Stimulated activated CD4-positive, alpha-beta T cell treated with anti-CD3 and anti-CD28 coated beads, Interleukin-2, amount 100 ng/mL, for 4 hours (primary cell): ENCODE measurements at regions not wholly inside any gene's neighbourhood (a gene's known extent, or its start where the extent isn't known, plus 50 kb on each side); places are given as distances from the start of the nearest gene placed in this dataset.
"Not testable (repeated sequence)": the region's sequence is repeated elsewhere in the genome, so short reads cannot be mapped to it uniquely, and the experiment has no call there.

Experiments
- DNase-seq: peaks from one replicate; pipeline ENCODE4 v3.0.0-alpha.2; 2020; ENCODE audit warnings: low read depth

DNA sequence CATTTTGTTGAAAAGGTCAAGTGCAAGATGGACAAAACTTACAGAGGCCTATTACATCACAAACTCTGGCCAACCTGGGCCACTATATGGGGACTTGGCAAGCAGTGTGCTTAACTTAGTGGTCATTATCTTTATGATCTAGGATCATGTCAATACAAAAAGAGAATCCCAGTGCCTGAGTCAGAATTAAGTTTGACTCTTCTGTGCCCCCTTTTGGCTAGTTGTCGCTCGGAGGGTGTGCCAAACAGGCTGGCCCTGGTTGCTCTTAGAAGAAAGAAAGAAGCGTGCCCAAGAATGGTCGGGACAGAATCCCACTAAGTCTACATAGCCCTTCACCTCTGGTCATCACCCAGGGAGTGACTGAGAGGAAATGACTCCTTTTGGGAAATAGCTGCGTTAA lies 100.1 kb downstream of the EIF4E start:
- peak; percentile 13 for DNase-seq

DNA sequence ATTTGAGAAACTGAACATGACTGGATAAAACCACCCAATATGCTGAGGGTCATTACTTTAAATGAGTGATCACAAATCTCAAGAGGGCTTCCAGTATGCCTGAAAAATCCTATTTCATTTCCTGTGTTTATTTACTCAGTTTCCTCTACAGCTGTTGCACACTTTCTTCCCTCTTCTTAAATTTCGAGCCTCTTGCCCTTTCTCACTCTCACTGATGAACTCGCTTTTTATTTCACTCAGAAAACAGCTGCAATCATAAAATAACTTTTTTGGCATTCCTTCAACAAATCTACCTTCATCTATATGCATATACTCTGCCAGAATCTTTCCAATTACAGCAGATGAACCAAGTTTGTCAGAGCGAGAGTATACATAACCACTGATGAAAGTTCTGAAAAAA lies 101.3 kb downstream of the EIF4E start:
- no peak for DNase-seq

DNA sequence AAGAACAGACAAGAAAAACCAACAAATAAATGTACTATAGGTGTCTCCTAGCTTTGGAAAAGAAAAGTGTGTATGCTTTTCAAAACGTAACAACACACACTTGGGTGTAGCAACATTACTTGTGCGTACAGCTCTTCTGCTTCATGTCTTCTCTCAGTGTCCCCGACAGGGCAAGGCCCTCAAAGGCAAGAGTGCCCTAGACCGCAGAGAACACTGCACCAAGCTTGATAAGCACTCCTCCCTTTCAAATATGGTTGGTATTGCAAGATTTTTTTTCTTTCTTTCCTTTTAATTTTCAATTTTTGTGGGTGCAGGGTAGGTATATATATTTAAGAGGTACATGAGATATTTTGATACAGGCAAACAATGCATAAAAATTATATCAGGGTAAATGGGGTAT lies 106.8 kb downstream of the EIF4E start:
- no peak for DNase-seq

DNA sequence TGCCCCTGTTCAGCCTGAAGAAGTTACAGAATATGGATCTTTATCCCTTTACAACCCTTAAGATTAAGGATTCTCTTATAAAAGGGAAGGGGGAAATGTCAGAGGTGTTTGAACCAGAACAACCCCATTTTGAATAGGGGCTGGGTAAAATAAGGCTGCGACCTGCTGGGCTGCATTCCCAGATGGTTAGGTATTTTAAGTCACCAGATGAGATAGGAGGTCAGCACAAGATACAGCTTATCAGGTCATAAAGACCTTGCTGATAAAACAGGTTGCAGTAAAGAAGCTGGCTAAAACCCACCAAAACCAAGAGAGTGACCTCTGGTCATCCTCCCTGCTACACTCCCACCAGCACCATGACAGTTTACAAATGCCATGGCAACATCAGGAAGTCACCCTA lies 110.8 kb downstream of the EIF4E start:
- not testable (repeated sequence) for DNase-seq

GRCh38 chr4:98816816-98817215 lies 112.1 kb downstream of the EIF4E start:
- DNase-seq, result no peak

DNA sequence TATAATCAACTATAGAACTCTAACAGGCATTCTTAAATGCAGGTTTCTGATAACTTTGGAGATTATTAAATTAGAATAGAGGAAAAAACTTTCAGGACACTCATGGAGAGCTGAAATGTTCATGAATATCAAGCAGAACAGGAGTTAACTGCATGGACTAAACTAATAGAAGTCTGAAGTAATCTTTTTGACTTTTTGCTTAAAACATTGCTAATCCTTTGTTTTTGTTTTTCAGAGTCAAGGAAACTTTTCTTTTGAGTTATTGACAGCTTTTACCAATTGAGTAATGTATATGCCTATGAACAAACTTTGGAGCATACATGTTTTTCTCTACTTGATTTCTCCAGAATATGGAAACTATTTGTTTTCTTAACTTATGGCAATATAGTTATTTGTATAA lies 112.5 kb downstream of the EIF4E start:
- no peak for DNase-seq

- no peak for DNase-seq
Observed at GRCh38 chr4:98804403-98804802, 124.5 kb downstream of the EIF4E start.

DNA sequence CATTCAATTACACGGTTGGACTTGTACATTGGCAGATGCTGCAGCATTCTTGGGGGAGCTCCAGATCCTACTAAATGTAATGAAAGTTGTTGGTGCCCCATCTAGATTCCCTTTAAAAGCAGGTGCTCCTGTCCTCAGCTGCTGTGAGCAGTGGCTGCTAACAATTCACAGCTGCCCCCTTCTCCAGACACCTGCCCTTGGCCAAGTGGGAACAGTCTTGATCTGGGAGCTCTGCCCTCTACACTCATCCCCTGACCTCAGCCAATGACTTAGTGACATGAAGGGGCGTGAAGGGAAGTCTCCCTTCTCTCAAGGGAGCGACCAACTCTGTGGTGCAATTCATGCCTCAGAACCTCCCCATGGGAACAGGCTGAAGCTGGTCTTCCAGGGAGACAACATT lies 125.7 kb downstream of the EIF4E start:
- no peak for DNase-seq

GRCh38 chr4:98802770-98803198 lies 126.1 kb downstream of the EIF4E start:
- no peak for DNase-seq

GRCh38 chr4:98801259-98801725 lies 127.6 kb downstream of the EIF4E start:
- no peak for DNase-seq

- no peak for DNase-seq
Observed at GRCh38 chr4:98796991-98797390, 131.9 kb downstream of the EIF4E start.

GRCh38 chr4:98794565-98795205 lies 134.2 kb downstream of the EIF4E start:
- peak; percentile 32 for DNase-seq

GRCh38 chr4:98793658-98794057 lies 135.2 kb upstream of the TSPAN5 start:
- DNase-seq, result no peak

GRCh38 chr4:98786866-98787265 lies 128.5 kb upstream of the TSPAN5 start:
- DNase-seq, result no peak

- no peak for DNase-seq
Observed at GRCh38 chr4:98784947-98785706, 126.7 kb upstream of the TSPAN5 start.

DNA sequence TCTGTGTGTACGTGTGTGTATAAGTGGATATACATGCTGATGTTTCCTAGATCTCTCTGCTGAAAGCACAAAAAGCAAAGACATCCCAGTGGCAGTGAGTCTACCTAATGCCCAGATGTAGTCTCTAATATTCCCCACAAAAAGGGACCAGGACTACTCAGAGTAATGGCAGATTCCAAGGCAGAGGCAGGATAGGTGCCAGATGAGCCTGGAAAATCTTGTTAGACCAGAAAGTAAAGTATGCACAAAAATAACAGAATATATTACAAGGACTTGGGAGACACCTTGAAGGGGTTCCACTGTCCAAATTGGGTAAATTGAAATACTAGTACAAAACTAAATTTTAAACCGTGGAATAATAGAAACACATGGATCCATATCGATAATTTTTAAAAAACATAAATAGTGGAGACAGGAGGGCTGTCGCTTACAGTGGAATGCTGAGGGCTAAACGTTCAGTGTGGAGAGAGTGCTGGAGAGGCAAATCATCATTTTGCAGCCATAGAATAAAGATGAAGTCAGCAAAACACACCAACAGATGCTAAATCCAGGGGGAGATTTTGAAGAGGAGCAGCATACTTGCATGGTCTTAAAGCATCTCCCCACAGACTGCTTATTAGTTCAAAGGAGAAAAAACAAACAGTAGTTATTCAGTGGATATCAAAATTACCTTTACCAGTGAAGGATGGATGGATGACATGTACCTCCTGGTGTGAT lies 123.4 kb upstream of the TSPAN5 start:
- DNase-seq, result no peak

- no peak for DNase-seq
Observed at GRCh38 chr4:98780926-98781325, 122.5 kb upstream of the TSPAN5 start.

DNA sequence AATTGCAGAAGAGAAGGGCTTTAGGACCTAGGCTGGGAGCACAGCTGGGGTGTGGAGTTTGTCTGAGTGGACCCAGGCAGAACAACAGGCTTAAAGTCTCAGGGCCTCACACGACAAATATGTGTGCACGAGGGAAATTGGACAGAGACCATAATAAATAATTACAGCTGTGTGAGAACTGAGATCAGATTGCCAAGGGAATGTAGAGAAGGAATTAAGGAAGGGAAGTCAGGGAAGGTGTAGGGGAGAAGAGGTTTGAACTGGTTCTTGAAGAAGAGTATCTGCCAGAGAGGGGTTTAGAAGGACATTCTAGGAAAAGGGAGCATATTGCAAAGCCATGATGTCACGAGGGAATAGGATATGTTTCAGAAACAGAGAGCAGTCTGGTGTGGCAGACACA lies 120.7 kb upstream of the TSPAN5 start:
- no peak for DNase-seq

- no peak for DNase-seq
Observed at GRCh38 chr4:98778206-98778605, 119.8 kb upstream of the TSPAN5 start.

- no peak for DNase-seq
Observed at GRCh38 chr4:98775672-98776071, 117.3 kb upstream of the TSPAN5 start.

DNA sequence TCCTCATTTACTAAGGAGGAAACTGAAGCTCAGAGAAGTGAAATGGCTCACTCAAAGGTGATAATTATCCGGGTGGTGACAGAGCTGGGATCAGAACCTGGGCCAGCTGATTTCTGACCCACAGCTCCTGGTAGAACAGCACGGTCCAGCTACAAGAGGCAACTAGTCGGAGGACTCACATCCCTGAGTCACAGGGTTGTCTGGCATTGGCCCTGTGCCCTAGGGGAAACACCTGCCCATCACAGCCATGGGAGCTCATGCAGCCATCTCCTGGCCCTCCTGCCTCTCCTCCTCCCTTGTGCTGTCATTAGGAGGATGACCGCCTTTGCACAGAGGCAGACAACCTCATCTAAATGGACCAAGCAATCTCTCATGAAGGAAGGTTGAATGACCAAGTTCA lies 115.2 kb upstream of the TSPAN5 start:
- DNase-seq, result no peak

DNA sequence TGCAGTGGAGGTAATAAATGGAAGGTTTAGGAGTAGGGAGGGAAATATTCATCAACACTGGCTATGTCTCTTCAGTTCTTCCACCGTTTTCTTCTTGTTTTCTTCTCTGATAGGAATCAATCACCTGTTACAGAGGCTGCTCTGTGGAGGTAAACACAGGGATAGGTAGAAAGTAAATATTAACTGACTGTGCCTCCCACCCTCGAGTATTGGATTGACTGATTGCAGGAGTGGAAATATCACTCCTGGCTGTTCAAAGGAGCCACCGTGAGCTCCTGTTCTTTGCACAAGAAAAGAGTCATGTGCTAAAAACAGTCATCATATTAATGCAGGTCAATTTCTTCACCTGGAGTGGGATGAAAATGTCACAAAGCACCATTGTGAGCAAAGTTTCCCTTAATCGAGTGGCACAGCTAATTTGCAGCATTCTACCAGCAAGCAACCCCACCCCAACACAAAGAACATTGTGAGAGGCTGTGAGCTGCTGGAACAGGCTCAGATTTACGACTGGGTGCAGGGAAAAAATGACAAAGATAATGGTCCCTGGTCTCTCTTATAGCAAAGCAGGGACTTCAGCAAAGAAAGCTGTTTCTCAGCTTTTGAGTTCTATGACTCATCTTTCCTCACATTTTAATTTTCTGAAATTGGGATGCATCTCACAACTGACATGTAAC lies 113.7 kb upstream of the TSPAN5 start:
- DNase-seq, result no peak

- no peak for DNase-seq
Observed at GRCh38 chr4:98765771-98766170, 107.4 kb upstream of the TSPAN5 start.
